Esophagus squamous epithelium (tissue), 4 donors: ENCODE measurements at regions not wholly inside any gene's neighbourhood (a gene's known extent, or its start where the extent isn't known, plus 50 kb on each side); places are given as distances from the start of the nearest gene placed in this dataset.

Experiments
- CTCF ChIP-seq, 6 experiments: fragments of 450-650 bp in 4 of 6; fragments of 200-600 bp in 2 of 6; sonication (generic) in 2 of 6; IDR thresholded peaks; one replicate each; pipeline ENCODE4 v1.5.1; 2016 to 2019; ENCODE audit warnings: antibody characterized with exemption in 6 of 6, mild to moderate bottlenecking in 4 of 6, moderate library complexity in 4 of 6
- POLR2A ChIP-seq, 4 donors: fragments of 450-650 bp; IDR thresholded peaks; one replicate each; pipeline ENCODE4 v1.6.1; 2017; ENCODE audit warnings: antibody characterized with exemption in 4 of 4, mild to moderate bottlenecking in 4 of 4, moderate library complexity in 3 of 4

- no peak for TF ChIP-seq CTCF (IDR thresholded peaks at IDR 0.05)
- TF ChIP-seq POLR2A (IDR thresholded peaks at IDR 0.05), result no peak
Measured at GRCh38 chr10:75331081-75331480, 70.5 kb downstream of the ZNF503 start.
